Left lung (tissue), 4 donors: ENCODE measurements at regions not wholly inside any gene's neighbourhood (a gene's known extent, or its start where the extent isn't known, plus 50 kb on each side); places are given as distances from the start of the nearest gene placed in this dataset.
A peak's percentile ranks its signal among the peaks of the same experiment; 100 is the strongest.

ENCODE experiments used
- ATAC-seq: fragments of 200-7000 bp; cut with Tn5 transposase; one replicate; pipeline ENCODE4 v1.9.1; 2020; ENCODE audit warnings: moderate library complexity
- DNase-seq, 4 donors: peaks; one replicate each; pipeline ENCODE4 v3.0.0-alpha.2; 2013 to 2020
- H3K27ac ChIP-seq, 2 donors: fragments of 200-600 bp; sonication (generic) in 1 of 2; one replicate each; pipeline versions ENCODE4 v1.5.0 to v1.8.0; 2020 to 2021
- H3K27me3 ChIP-seq, 2 donors: fragments of 200-600 bp; sonication (generic) in 1 of 2; one replicate each; pipeline versions ENCODE4 v1.5.0 to v1.8.0; 2020 to 2021
- H3K36me3 ChIP-seq, 2 donors: fragments of 200-600 bp; sonication (generic) in 1 of 2; one replicate each; pipeline versions ENCODE4 v1.5.0 to v1.8.0; 2020 to 2021
- H3K4me1 ChIP-seq, 2 donors: fragments of 200-600 bp; one replicate each; pipeline ENCODE4 v1.8.0; 2021
- H3K4me3 ChIP-seq, 2 donors: fragments of 200-600 bp; sonication (generic) in 1 of 2; one replicate each; pipeline versions ENCODE4 v1.5.0 to v1.8.0; 2020 to 2021; ENCODE audit warnings: mild to moderate bottlenecking in 1 of 2
- H3K9me3 ChIP-seq, 2 donors: fragments of 200-600 bp; sonication (generic) in 1 of 2; one replicate each; pipeline versions ENCODE4 v1.5.0 to v1.8.0; 2020 to 2021
- CTCF ChIP-seq, 2 donors: fragments of 200-600 bp; sonication (generic) in 1 of 2; IDR thresholded peaks; one replicate each; pipeline versions ENCODE4 v1.5.0 to v1.8.0; 2021; ENCODE audit warnings: antibody characterized with exemption in 2 of 2
- intact Hi-C, 2 donors: fragments of 100-400 bp; cut with DNase I; formaldehyde crosslinking; loops; one replicate each; pipeline versions ENCODE4 v1.11.2 to v1.14.2; 2022
- donor health status: DM: no; HTN: yes; CAD: no.
- donor health status: DM: no; HTN: no; CAD: no.

- Histone ChIP-seq H3K27me3 (peaks cover 16 to 72% of the 10 kb centered on the region in 2 donors), H3K36me3 (no peaks in the 10 kb centered on the region), H3K4me1 (peaks cover 0 to 23% of the 10 kb centered on the region in 2 donors), H3K9me3 (no peaks in the 10 kb centered on the region), H3K4me3 (no peak overlapping the region), H3K27ac (peak overlapping the region in 1 of 2 donors; percentile 77)
- intact Hi-C loops: no loop called here
- ATAC-seq: no peak
- no peak for DNase-seq
- no peak for TF ChIP-seq CTCF (IDR thresholded peaks at IDR 0.05)
Measured at GRCh38 chr3:128556907-128557306, 63.9 kb upstream of the GATA2 start.

- Histone ChIP-seq H3K4me1 (peaks cover 0 to 23% of the 10 kb centered on the region in 2 donors), H3K36me3 (no peaks in the 10 kb centered on the region), H3K27me3 (peaks cover 16 to 72% of the 10 kb centered on the region in 2 donors), H3K27ac (peak overlapping the region in 1 of 2 donors; percentile 77), H3K4me3 (no peak overlapping the region), H3K9me3 (no peaks in the 10 kb centered on the region)
- ATAC-seq (no peak), DNase-seq (no peak)
- intact Hi-C loops: no loop called here
- TF ChIP-seq CTCF (IDR thresholded peaks at IDR 0.05): no peak
Measured at GRCh38 chr3:128556384-128556783, 63.4 kb upstream of the GATA2 start.

GRCh38 chr3:128555841-128556240 lies 62.8 kb upstream of the GATA2 start:
- Histone ChIP-seq H3K9me3 (no peaks in the 10 kb centered on the region), H3K4me1 (peaks cover 0 to 23% of the 10 kb centered on the region in 2 donors), H3K27ac (peak overlapping the region in 1 of 2 donors; percentile 77), H3K36me3 (no peaks in the 10 kb centered on the region), H3K4me3 (no peak overlapping the region), H3K27me3 (peaks cover 16 to 69% of the 10 kb centered on the region in 2 donors)
- intact Hi-C loops: no loop called here
- no peak for TF ChIP-seq CTCF (IDR thresholded peaks at IDR 0.05)
- no peak for DNase-seq
- no peak for ATAC-seq

DNA sequence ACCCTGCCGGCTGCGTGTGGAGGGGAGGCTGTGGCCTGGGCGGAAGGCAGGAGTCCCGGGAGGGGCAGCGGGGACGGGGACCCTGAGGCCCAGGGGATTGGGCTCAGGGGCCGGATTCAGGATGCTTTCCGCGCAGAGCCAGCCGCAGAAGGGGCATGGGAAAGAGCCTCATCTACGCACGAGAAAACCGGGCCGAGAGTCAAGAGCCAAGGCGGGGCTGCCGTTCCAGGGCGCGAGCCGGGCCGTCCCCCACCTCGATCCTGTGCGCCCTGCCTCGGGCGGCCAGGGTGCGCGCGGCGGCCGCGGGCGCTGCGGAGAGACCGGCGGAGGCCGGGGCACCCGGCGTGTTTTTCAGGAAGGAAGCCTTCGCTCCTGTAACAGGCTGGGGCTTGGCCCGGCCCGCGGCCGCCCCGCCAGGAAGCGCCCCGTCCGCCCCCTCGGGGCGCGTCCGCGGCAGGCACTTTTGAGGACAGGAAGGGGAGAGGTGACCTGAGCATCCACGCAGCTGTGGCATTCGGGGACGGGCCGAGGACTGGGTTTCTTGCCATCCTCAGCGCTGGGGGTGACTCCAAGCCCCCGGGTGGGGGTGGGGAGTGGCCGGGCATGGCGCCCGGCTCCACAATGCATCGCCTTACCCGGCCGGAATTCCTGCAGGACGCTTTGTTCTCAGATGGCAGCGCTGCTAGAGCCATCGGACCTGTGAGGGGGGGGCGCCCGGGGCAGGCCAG lies 62.3 kb upstream of the GATA2 start:
- Histone ChIP-seq H3K4me1 (peaks cover 0 to 23% of the 10 kb centered on the region in 2 donors), H3K27me3 (peaks cover 16 to 71% of the 10 kb centered on the region in 2 donors), H3K27ac (peak overlapping the region; percentile 19 to 77), H3K9me3 (no peaks in the 10 kb centered on the region), H3K4me3 (peak overlapping the region in 1 of 2 donors; percentile 4), H3K36me3 (no peaks in the 10 kb centered on the region)
- ATAC-seq: peak; percentile 61
- no peak for TF ChIP-seq CTCF (IDR thresholded peaks at IDR 0.05)
- intact Hi-C loops: no loop called here
- DNase-seq: peak in 1 of 4 donors; percentile 51

GRCh38 chr3:128554465-128555097 lies 61.6 kb upstream of the GATA2 start:
- no peak for DNase-seq
- no peak for ATAC-seq
- no peak for TF ChIP-seq CTCF (IDR thresholded peaks at IDR 0.05)
- intact Hi-C loops: no loop called here
- peaks cover 0 to 30% of the 10 kb centered on the region in 2 donors for H3K4me1 ChIP-seq
- H3K4me3 ChIP-seq: no peak overlapping the region
- no peaks in the 10 kb centered on the region for H3K9me3 ChIP-seq
- H3K27ac ChIP-seq: peak overlapping the region; percentile 19 to 77
- peaks cover 16 to 67% of the 10 kb centered on the region in 2 donors for H3K27me3 ChIP-seq
- H3K36me3 ChIP-seq: no peaks in the 10 kb centered on the region
